Right hindlimb (tissue), 1 donor: ENCODE measurements at regions not wholly inside any gene's neighbourhood (a gene's known extent, or its start where the extent isn't known, plus 50 kb on each side); places are given as distances from the start of the nearest gene placed in this dataset.

ENCODE experiments used
- DNase-seq: peaks from one replicate; pipeline ENCODE4 v3.0.0-alpha.2; 2018

GRCh38 chr18:22114526-22115321, 54.7 kb upstream of the GATA6 start:
- DNase-seq: no peak

GRCh38 chr18:22115573-22115972, 53.8 kb upstream of the GATA6 start:
- no peak for DNase-seq
